ENCODE measurements at regions not wholly inside any gene's neighbourhood (a gene's known extent, or its start where the extent isn't known, plus 50 kb on each side); places are given as distances from the start of the nearest gene placed in this dataset.
"Not testable (repeated sequence)": the region's sequence is repeated elsewhere in the genome, so short reads cannot be mapped to it uniquely, and the experiment has no call there.

DNA sequence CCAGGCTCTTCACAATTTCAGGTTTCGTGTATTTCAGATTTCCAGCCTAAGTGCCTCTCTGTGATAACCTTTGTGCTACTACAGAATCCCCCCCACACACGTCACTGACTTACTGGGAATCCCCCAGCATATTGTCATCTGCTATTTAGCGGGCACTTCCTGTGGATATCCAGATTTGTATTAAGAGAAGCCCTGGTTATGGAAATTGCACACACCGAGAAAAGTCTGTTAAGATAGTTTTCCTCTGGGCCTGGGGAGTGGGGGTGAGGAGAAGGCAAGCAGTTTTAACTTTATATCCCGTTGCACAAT, 269.9 kb downstream of the MED10 start:
- DNase-seq (ENCODE audit: low spot score) = no peak

DNA sequence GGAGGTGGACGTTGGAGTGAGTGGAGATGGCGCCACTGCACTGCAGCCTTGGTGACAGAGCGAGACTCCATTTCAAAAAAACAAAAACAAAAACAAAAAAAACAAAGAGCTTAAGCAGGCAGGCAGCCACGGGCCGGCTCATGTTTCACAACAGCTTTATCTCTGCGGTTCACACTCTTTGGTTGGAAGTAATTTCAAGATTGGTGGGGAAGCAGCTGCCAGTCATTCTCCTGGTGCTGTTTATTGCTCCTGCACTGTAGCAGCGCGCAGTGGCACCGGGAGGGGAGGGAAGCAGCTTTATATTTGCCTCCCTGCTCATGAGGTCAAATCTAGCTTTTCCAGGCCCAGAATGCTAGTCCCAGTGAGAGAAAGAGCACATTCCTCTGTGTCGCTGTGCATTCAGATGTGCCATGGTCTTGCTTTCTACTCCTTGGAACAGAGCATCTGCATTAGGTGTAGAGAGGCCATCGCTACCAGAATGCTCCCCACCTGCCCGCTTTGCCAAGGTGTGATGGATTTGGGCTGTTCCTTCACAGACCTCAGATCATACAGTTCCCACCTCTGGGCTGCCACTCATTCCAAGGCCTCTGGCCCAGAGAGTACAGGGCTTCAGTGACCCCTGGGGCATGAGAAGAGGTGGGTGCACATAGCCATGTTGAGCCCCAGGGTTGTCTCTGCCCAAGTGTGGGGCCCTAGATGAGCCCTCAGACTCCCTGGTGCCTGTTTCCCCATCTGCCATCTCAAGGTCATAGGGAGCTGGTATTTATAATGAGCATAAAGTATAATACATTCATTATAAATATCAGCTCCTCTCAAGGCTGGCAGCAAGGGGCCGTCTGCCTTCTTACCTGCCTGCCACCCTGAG, 270.4 kb downstream of the MED10 start:
- DNase-seq (ENCODE audit: low spot score) = no peak

DNA sequence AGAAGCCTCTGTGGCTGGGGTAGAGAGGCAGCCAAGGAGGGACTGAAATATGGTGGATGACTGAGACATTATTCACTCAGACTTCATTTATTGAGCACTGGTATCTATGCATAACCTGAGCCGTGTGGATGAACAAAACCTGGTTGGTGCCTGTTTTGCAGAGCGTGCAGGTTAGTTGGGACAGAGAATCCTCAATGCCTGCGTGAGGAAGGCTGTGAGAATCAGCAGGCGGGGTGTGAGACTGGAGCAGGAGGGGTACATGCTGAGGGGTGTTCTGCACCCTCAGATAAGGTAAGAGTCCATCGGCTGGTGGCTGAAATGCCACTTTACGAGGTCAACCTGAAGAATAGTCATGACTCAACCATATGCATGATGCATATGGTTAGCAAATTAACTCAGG, 271.6 kb downstream of the MED10 start:
- no peak for DNase-seq (ENCODE audit: low spot score)

DNA sequence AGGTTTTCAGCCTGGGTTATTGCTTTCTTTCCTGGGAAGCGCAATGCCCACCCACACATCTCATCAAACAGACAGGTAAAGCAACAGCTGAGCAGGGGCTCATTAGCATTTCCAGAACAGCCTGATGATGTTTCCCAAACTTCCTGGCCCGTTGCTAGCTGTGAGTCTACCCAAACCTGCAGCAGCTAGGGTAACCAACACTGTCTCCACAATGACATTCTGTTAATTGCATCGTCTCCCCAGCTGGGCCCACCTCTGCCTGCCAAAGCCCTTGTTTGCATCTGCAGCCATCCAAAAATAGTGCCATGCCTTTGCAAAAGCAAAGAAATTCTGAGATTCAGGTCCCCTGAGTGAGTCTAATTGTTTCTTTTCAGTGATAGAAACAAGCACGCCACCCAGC, 273.0 kb downstream of the MED10 start:
- no peak for DNase-seq (ENCODE audit: low spot score)

DNA sequence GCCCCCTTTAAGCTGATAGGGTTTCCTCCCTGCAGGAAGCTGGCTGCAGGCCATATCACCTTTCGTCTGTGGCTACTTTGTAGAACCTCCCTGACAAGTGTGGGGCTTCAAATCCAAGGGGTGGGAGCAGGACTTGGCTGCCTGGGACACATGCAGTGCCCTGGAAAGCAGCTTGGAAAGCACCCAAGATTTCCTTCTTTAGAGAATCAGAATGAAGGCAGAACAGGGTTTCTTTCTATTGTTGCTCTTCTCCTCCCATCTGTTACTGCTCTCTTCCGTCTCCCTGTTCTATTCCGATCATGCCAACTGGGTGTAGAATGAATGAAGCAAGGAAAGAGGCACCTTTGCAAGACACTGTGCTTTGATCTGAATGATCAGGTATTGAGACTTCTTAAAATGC, 282.2 kb downstream of the MED10 start:
- no peak for DNase-seq (ENCODE audit: low spot score)

DNA sequence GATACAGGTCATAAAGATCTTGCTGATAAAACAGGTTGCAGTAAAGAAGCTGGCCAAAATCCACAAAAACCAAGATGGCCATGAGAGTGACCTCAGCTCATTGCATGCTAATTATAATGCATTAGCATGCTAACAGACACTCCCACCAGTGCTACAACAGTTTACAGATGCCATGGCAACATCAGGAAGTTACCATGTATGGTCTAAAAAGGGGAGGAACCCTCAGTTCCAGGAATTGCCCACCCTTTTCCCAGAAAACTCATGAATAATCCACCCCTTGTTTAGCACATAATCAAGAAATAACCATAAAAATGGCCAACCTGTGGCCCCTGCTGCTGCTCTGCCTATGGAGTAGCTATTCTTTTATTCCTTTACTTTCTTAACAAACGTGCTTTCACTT, 284.2 kb downstream of the MED10 start:
- DNase-seq (ENCODE audit: low spot score) = not testable (repeated sequence)

DNA sequence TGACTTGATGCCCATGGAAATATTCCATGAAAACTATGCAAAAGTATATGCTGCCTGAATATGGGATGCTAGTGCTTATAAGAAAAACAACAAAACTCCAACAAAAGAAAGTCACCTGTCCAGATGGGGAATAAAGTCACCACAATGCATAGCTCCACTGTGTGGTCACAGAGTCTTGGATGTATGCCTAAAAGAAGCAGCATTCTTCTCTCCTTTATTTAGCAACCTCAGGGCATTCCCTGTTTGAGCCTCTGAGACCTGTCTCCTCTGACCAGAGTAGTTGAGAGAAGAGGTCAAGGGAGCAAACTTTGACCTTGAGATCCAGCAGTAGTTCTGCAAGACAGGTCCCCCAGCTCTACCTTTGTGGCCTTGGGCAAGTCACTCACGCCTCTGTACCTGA, 287.5 kb downstream of the MED10 start:
- no peak for DNase-seq (ENCODE audit: low spot score)

DNA sequence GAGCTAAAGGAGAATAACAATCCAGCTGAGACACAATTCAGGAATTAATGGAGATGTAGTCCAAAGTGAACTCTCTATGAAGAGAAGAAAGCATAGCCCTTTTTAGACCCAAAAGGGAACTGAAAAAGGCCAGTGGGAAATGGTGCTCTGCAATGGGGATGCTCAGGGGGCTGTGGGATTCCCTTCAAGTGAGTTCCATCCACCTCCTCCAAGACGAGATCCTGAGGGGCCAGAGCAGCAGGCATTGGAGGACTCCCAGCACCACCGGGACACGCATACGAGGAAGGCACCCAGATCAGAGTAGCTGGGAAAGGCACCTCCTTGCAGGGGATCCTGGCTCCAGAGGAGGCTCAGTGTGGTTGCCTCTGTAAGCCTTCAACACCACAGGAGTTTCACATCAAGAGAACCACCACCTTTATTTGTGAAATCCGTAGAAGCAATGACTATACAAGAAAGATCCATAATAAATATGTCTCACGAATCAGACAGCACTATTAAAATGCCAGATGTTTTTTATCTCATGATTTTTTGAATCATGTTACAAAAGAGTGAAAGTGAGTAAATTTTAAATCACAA, 288.2 kb downstream of the MED10 start:
- no peak for DNase-seq (ENCODE audit: low spot score)

DNA sequence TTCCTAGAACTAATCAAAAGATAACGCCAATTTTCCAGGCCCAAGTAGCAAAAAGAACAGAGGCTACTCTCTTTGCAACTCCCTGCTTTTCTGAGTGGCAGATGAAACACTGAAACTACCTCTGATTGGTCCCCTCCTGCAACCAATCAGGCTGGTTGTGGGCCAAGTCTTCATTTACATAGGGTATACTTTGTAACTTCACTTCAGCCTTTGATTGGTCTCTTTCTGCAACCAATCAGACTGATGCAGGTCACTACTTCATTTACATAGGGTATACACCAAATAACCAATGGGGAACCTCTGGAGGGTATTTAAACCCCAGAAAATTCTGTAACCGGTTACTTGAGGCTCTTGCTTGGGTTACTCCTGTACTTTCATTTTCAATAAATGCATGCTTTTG, 289.6 kb downstream of the MED10 start:
- no peak for DNase-seq (ENCODE audit: low spot score)

DNA sequence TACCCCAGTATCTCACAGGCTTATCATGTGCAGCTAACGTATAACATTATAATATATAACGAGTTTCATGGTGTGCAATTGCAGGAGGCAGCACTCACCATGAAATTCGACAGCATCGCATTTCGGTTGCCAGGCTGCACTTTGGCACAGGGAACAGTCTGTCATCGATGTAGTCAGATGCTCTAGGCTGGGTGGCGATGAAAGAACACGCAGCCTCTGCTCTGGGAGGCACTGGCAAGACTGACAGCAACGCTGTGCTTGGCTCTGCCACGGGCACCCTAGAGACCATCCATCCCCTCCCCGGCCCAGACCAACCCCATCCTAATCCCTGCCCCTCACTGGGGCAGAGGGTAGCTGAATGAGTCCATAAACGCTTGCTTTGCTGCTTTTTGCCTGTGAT, 290.8 kb downstream of the MED10 start:
- no peak for DNase-seq (ENCODE audit: low spot score)

DNA sequence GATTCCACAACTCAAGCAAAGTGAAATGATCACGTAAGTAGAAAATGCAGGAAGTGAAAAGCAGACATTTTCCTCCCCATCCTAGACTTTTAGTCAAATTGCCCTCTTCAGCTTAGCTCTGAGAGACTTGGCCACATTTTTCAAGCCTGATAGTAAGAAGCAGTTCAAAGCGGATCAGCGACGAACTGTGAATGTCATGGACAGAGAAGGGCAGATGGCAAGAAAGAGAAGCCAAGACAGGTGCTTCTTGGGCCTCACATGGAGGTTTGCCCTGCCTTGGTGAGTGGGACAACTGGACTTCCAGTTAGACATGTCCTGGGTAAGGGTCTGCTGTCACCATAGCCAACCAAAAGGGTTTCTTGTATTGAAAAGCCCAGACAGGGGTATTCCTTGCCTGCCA, 291.5 kb downstream of the MED10 start:
- DNase-seq (ENCODE audit: low spot score) = no peak

DNA sequence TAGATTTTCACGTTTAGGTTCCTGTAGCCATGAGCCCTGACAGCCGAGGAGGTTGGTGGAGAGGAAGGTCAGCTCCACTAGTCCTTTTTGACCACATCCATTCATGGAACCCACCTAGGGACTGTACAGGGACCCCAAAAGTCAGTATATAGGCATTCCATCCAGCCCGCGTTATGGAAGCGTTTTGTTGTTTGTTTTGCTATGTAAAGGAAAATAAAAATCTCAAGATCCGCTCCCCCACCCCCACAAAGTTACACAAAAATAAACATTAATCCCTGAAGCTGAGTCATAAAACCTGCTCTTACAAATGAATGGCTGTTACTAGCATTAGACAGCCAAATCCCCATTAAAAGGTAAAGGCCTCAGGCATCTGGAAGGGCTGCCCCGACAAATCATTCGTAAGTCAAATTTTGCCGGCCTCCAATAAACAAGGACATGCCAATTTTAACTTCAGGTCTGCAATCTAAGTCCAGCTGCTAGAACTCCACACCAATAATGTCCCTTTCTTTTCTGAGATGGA, 292.9 kb downstream of the MED10 start:
- DNase-seq (ENCODE audit: low spot score) = no peak

DNA sequence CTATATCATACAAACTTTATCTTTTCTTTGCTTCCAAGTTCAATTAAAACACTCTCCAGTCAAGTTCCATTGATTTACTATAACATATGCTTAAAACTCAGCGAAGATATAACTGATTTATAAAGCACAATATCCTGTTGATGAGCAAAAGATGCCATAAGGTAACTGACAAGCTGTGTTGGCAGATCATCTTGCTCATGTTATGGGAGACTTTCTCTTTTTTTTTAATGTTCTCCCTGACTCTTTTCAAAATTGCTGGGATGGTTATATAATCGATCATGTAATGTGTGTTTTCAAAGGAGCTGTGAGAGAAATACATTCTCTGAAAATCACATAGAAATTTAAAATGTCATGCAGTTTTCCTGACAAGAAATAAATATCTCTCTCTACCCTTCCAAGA, 293.5 kb downstream of the MED10 start:
- no peak for DNase-seq (ENCODE audit: low spot score)

DNA sequence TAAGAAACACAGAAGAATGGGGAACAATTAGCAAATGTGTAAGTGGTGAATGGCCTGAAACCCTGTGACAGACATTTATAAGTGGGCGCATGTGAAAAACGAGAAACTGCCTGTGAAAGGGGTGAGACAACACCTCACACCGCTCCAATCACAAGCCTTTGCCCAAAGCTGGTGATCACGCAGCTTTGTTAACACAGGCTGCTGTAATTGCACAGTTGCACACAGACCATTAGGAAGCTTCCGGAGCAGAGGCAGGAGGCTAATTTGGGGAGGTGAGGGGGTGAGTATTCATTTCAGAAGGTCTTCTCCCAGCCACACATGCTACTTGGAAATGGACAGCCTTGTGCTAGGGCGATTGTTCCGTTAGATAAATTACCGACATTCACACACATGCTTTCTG, 294.0 kb downstream of the MED10 start:
- DNase-seq (ENCODE audit: low spot score) = no peak

DNA sequence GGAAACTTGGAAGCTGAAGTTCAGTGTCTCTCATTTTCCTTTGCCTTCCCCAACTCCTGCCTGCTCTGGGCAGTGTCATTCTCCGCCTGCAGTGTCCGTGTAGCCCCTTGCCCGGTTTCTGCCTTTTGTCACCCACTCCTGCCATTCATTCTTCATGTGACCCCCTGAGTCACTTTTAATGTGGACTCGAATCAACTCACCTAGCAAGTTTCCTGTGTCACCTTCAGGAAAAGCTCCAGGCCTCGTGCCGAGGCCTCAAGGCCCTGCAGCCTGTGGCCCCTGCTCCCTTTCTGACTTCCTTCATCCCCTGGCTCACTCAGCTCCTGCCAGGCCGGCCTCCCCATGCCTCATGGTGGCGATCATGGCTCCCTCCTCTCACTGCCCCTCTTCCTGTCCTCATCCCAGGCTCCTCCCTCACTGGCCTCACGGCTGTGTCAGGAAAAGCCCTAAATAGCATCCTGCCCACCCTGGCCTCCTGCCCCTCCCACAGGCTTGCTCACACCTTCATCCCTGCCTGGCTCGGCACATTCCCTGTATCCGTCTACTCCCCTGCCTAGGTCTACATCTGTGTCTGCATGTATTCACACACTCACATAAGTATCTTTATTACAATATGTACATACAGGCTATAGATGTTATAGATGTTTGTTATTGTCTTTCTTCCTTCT, 294.9 kb downstream of the MED10 start:
- no peak for DNase-seq (ENCODE audit: low spot score)

DNA sequence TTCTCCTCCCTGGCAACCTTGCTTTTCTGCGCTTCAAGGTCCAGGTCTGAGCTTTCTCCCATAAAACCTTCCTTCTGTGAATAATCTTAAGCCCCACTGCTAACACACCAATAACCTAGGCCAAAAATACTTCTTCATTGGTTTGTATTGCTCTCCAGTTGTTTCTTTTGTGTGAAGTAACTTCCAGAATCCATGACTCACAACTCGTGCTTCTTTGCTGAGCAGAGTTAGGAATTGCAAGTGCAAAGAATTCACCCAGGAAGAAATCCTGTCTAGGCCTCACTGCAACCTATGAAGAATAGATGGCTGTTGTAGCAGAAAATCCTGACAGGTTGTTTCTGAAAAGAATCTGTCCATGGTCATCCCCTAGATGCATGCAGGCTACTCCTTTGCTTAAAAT, 295.7 kb downstream of the MED10 start:
- DNase-seq (ENCODE audit: low spot score) = no peak

DNA sequence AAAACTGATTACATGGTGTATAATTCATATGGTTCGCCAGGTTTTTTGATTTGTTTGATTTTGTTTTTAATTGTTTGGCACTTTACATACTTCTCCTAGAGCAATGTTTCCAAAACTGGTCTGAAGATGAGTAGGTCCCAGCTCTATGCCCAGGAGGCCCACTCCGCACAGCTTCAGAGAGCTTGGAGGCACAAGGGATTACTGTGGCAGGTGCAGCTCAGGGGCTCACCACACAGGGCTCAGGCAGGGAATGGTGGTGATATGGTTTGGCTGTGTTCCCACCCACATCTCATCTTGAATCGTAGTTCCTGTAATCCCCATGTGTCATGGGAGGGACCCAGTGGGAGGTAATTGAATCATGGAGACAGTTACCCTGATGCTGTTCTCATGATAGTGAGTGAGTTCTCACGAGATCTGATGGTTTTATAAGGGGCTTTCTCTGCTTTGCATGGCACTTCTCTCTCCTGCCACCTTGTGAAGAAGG, 296.6 kb downstream of the MED10 start:
- DNase-seq (ENCODE audit: low spot score) = no peak

DNA sequence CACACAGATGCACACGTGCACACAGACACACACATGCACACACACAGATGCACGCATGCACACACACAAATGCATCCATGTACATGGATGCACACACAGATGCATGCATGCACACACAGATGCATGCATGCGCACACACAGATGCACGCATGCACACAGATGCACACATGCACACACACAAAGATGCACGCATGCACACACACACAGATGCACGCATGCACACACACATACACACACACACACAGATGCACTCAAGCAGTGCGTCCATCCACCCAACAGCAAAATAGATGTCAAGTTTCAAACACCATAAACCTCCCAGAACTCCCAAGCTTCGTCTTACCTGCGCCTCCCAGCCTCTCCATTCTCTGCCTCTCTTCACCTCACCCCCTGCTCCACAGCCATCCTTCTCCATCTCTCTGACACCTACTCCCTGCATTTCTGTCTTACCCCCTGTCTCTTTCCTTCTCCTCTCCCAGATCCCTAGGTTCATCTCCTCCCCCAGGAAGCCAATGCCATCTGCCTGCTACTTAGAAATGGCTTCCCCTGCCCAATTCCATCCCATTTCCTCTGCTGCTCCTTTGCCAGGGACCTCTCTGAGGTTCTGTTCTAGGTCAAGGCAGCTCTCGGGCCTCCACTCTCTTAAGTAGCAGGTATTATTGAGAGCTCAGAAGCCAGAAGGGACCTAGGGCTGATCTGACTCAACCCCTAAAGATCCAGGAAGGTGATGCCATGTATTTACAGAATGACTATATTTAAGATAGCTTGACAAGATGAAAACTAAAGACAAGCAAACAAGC, 297.2 kb downstream of the MED10 start:
- DNase-seq (ENCODE audit: low spot score) = no peak

DNA sequence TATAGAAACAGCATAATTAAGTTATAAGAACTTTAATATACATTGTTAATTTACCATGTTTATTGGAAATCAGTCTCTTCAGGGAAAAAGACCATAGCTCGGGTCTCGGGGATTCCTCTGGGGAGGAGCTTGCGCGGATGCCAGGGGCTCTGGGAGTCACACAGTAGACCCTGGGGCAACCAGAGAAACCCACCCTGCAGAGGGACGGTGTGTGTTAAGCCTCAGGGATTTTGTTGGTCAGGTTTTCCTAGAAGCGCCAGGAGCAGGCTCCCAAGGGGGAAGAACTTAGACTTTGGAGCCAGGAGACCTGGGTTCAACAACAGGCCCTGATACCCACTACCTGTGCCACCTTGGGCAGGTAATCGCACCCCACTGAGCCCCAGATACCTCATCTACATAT, 297.9 kb downstream of the MED10 start:
- no peak for DNase-seq (ENCODE audit: low spot score)

DNA sequence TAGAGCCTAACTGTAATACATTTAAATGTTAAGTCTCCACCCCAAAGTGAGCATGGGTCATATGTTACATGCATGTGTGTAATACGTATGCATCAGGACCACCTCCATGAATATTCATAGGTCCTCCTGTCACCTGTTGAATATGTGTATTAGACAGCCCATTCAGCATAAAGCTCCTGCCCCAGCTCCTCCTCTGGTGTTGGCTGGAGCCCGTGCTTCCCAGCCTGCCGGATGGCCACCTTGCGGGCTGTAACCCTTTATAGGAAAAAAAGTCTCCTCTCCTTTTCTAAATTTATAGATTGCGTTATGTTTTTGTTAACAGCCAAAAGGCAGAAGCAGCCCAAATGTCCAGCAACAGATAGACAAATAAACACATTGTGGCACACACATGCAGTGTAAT, 299.5 kb downstream of the MED10 start:
- DNase-seq (ENCODE audit: low spot score) = no peak

DNA sequence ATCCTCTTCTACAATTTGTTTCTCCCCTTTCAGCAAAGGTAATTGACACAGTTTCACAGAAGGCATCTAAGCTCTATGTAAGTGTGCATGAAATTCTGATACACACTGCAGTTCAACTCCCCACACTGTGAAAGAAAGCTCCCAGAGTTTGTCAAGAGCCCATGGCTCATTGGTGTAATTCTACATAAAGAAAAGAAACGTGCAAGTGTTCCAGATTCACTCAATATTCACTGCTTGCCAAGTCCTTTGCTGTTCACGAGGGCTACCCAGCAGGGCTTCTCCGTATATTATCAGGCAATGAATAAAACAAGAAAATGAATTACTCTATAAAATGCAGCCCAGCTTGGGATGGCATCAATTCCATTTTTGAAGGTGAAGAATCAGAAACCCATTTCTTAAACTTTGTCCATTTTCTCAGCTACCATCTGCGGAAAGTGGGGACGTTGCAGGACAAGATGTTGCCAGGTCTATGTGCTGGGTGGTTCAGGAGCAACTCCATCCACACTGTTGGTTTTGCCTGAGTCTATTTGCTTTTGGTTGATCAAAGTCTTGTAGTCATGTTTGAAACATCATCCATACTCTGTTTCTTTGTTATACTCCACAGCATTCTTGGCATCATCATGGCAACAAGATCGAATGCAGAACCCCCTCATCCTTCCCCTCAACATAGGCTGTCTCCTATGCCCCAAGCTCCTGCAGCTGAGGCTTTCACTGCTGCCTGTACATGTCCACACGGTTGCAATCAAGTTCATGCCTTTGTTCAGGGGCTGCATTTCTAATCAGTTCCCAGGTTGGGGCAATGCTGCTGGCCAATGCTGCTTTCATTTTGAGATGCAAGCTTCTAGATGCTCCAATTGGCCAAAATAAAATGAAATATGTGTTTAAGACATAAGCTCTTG, 301.8 kb downstream of the MED10 start:
- DNase-seq (ENCODE audit: low spot score) = no peak
